ENCODE measurements at regions not wholly inside any gene's neighbourhood (a gene's known extent, or its start where the extent isn't known, plus 50 kb on each side); places are given as distances from the start of the nearest gene placed in this dataset.

DNA sequence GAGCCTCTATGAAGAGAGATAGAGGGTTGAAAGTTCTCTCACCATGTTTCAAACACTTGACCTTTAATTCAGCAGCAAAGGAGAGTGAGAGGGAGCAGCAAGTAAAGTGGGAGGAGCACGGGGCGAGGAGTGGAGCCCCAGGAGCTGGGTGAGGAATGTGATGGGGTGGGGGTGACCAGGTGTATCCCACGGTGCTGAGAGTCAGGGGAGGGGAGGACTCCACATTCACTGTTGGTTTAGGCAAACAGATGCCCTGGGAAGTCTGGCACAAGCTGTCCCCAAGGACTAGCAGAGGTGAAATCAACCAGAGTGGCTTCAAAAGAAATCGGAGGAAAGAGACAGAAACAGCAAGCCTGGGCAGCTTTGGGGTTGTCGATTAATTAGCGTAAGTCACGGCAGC, 101.8 kb upstream of the PITRM1 start:
- Histone ChIP-seq H3K4me1 (ENCODE audit: control insufficient read depth, insufficient read depth, low read length) (no peaks in the 10 kb centered on the region), H3K9ac (ENCODE audit: low read length) (no peak overlapping the region), H3K4me3 (ENCODE audit: low read length) (no peak overlapping the region), H3K27me3 (replicated peaks; ENCODE audit: control insufficient read depth, insufficient read depth, low read length) (peaks cover 27% of the 10 kb centered on the region), H3K36me3 (ENCODE audit: control insufficient read depth, insufficient read depth, low read length, severe bottlenecking) (no peaks in the 10 kb centered on the region), H3K9me3 (ENCODE audit: control insufficient read depth, low read length) (no peaks in the 10 kb centered on the region)
- no peak for DNase-seq (ENCODE audit: low read depth)

DNA sequence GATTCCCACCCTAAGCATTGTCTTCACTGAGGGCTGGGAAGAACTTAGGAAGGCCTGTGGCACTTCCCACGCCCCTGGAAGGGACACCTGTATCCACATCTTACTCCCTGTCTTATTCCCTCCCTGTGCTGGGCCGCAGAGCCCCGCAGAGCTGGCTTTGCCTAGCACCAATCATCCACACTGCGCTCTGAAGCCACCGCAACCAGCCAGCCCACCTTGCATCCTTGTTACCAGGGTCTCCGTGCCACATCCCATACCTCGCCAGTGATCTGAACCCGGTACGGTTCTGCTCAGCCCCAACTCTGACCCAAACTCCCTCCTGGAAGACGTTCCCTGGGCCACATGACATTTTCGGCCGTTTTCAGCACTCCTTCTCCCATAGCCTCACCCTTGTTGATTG, 101.4 kb upstream of the PITRM1 start:
- no peak for DNase-seq (ENCODE audit: low read depth)
- H3K9me3 ChIP-seq (ENCODE audit: control insufficient read depth, low read length): no peaks in the 10 kb centered on the region
- peaks cover 27% of the 10 kb centered on the region for H3K27me3 ChIP-seq (replicated peaks; ENCODE audit: control insufficient read depth, insufficient read depth, low read length)
- no peaks in the 10 kb centered on the region for H3K36me3 ChIP-seq (ENCODE audit: control insufficient read depth, insufficient read depth, low read length, severe bottlenecking)
- no peak overlapping the region for H3K4me3 ChIP-seq (ENCODE audit: low read length)
- no peaks in the 10 kb centered on the region for H3K4me1 ChIP-seq (ENCODE audit: control insufficient read depth, insufficient read depth, low read length)
- no peak overlapping the region for H3K9ac ChIP-seq (ENCODE audit: low read length)

DNA sequence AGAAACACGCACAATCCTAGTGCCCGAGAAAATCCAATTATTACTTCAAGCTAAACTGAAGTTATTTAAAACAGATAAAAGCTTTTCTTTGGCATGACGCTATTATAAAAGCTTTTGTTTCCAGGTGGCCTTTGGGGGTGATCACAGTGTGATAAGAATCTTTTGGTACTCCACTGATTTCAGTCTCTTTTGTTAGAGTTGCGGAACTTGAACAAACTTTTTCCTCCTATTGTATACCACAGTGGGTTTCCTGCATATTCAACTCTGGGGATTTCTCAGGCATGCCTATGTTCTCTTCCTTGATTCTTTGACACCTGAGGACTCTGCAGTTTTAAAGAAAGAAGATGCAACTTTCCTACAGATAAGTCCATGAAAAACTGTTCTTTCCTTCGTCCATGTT, 99.7 kb upstream of the PITRM1 start:
- no peak for DNase-seq (ENCODE audit: low read depth)
- no peaks in the 10 kb centered on the region for H3K4me1 ChIP-seq (ENCODE audit: control insufficient read depth, insufficient read depth, low read length)
- H3K9ac ChIP-seq (ENCODE audit: low read length): no peak overlapping the region
- H3K27me3 ChIP-seq (replicated peaks; ENCODE audit: control insufficient read depth, insufficient read depth, low read length): peaks cover 23% of the 10 kb centered on the region
- H3K9me3 ChIP-seq (ENCODE audit: control insufficient read depth, low read length): no peaks in the 10 kb centered on the region
- no peak overlapping the region for H3K4me3 ChIP-seq (ENCODE audit: low read length)
- no peaks in the 10 kb centered on the region for H3K36me3 ChIP-seq (ENCODE audit: control insufficient read depth, insufficient read depth, low read length, severe bottlenecking)

DNA sequence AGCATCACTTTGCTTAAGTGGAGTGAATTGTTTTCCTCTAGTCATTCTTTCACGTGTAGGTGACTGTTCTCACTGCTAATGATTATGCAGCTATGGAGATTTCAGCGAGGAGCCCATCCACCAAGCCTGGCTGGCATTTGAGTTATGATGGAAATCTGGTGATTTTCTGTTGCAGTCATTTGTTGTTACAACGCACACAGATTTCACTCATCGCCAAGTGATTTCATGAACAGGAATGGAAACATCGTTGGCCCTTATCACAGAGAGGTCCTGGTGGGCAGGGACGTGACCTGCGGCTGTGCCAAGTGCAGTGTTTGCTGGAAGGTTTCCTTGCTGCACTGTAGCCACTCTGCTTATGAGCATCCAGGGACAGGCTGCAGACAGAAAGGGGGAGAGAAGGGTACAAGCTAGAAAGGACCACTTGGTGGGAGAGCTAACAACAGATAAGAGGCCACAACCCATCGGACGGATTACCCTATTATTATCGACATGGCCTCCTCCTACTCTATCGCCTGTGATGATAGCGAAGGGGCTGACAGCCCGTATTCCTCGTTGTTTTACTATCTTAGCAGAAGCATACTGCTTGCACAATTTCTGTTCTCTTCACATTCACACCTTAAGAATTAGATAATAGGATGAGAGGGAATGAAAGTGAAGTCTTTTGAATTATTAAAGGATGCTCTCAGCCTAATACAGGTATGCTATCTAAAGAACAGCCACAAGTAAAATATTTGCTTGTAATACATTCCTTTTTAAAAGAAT, 99.0 kb upstream of the PITRM1 start:
- H3K9ac ChIP-seq (ENCODE audit: low read length): no peak overlapping the region
- no peaks in the 10 kb centered on the region for H3K4me1 ChIP-seq (ENCODE audit: control insufficient read depth, insufficient read depth, low read length)

DNA sequence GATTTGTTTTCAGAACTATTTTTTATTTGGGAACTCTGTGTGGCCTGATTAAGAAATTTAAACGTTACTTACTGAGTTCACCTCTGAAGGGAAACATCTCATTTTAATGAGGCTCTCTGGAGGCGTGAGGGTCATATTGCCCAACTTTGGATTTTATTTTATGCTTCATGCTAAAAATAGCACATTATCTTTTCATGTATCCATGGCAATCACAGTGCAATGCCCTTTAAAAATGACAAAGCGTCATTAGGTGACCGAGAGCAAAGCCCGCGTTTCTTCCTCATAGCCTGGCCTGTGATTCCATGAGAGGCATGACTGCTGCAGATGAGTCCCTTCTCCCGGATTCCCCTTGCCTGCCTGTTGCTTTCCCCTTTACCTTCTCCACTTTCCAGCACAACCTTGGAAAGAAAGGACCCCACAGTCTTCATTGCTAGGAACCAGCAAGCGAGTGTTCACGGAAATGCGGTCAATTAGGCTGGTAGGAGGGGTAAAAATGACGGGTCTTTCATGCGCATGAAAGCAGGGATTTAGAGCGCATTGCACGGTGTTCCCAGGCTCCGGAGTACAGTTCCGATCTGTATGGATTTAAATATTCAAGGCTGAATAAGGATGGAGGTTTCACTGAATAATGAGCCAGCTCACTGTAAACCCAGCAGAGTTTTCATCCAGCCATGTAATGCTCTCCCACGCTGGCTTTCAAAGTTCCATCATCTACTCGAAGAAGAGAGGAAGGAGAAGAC, 98.2 kb upstream of the PITRM1 start:
- DNase-seq (ENCODE audit: low read depth): no peak
- no peak overlapping the region for H3K9ac ChIP-seq (ENCODE audit: low read length)
- peaks cover 17% of the 10 kb centered on the region for H3K27me3 ChIP-seq (replicated peaks; ENCODE audit: control insufficient read depth, insufficient read depth, low read length)
- no peaks in the 10 kb centered on the region for H3K4me1 ChIP-seq (ENCODE audit: control insufficient read depth, insufficient read depth, low read length)
- no peaks in the 10 kb centered on the region for H3K9me3 ChIP-seq (ENCODE audit: control insufficient read depth, low read length)
- H3K36me3 ChIP-seq (ENCODE audit: control insufficient read depth, insufficient read depth, low read length, severe bottlenecking): no peaks in the 10 kb centered on the region
- no peak overlapping the region for H3K4me3 ChIP-seq (ENCODE audit: low read length)

More for the DNA sequence above, 99.0 kb upstream of the PITRM1 start:
- no peak for DNase-seq (ENCODE audit: low read depth)
- H3K27me3 ChIP-seq (replicated peaks; ENCODE audit: control insufficient read depth, insufficient read depth, low read length): peaks cover 17% of the 10 kb centered on the region
- H3K9me3 ChIP-seq (ENCODE audit: control insufficient read depth, low read length): no peaks in the 10 kb centered on the region
- no peak overlapping the region for H3K4me3 ChIP-seq (ENCODE audit: low read length)
- H3K36me3 ChIP-seq (ENCODE audit: control insufficient read depth, insufficient read depth, low read length, severe bottlenecking): no peaks in the 10 kb centered on the region

DNA sequence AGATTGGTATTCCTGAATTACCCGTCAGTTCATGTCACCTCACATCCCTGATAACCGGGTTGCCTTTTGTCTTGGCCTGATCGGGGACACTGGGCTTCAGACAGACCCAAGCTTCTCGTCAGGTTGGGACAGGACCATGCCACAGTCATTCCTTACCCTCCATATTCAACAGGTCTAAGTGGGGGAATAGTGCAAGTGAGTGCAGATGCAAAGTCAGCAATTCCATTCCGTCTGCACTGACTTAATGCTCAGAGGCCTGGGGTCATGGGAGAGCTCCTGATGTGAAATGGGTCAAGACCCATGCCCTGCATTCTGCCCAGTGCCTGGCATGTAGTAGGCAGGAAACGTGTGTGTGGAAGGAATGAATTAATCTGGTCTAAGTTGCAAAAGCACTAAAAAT, 95.4 kb upstream of the PITRM1 start:
- Histone ChIP-seq H3K4me3 (ENCODE audit: low read length) (no peak overlapping the region), H3K9me3 (ENCODE audit: control insufficient read depth, low read length) (no peaks in the 10 kb centered on the region), H3K9ac (ENCODE audit: low read length) (no peak overlapping the region), H3K36me3 (ENCODE audit: control insufficient read depth, insufficient read depth, low read length, severe bottlenecking) (no peaks in the 10 kb centered on the region), H3K4me1 (ENCODE audit: control insufficient read depth, insufficient read depth, low read length) (no peaks in the 10 kb centered on the region), H3K27me3 (replicated peaks; ENCODE audit: control insufficient read depth, insufficient read depth, low read length) (peaks cover 6% of the 10 kb centered on the region)
- DNase-seq (ENCODE audit: low read depth): no peak

DNA sequence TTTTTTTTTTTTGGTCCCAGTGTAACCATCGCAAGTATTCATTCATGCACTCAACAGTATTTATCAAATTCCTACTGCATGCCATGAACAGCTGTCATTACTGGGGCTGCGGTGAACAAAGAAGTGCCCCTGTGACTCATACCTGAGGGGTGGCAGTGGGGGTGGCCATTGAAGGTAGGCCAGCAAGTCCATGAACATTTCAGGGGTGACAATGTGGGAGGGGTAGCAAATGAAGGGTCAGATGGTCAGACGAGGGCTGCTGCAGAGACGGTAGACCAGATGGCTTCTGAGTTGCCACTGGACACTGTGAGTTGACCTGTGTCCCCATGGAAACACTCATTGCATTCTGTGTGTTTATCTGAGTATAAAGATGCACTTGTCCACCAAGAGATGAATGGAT, 92.5 kb upstream of the PITRM1 start:
- H3K27me3 ChIP-seq (replicated peaks; ENCODE audit: control insufficient read depth, insufficient read depth, low read length): peaks cover 9% of the 10 kb centered on the region
- DNase-seq (ENCODE audit: low read depth): no peak

DNA sequence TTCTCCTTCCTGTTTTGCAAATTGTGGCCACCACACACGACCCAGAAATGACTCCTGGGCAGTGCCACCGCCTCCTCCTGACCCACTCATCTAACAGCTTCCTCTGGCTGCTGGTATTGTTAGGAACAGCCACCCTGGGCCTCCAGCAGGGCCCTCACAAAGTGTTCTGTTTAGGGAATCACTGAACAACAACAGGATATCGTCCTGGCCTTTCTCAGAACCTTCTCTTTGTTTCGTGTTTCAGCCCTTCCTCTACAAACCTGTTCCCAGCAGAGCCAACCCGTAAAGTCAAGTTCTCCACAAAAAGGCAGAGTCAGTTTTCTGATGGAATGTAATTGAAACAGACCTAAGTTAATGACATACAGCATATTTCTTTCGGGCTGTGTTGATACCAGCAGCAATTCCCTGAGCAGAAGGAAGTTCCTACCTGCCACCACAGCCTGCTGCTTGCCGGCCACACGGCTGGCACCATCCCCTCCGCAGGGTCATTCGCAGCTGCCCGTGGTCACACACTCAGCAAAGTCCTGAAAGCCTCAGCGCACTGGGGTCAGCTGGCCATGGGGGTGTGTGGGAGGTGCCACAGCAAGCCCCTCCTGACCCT, 91.7 kb upstream of the PITRM1 start:
- H3K4me3 ChIP-seq (ENCODE audit: low read length): no peak overlapping the region
- DNase-seq (ENCODE audit: low read depth): no peak
- H3K9ac ChIP-seq (ENCODE audit: low read length): no peak overlapping the region
- no peaks in the 10 kb centered on the region for H3K36me3 ChIP-seq (ENCODE audit: control insufficient read depth, insufficient read depth, low read length, severe bottlenecking)
- peaks cover 12% of the 10 kb centered on the region for H3K27me3 ChIP-seq (replicated peaks; ENCODE audit: control insufficient read depth, insufficient read depth, low read length)
- H3K4me1 ChIP-seq (ENCODE audit: control insufficient read depth, insufficient read depth, low read length): no peaks in the 10 kb centered on the region
- no peaks in the 10 kb centered on the region for H3K9me3 ChIP-seq (ENCODE audit: control insufficient read depth, low read length)

More for the DNA sequence above, 92.5 kb upstream of the PITRM1 start:
- Histone ChIP-seq H3K9me3 (ENCODE audit: control insufficient read depth, low read length) (no peaks in the 10 kb centered on the region), H3K36me3 (ENCODE audit: control insufficient read depth, insufficient read depth, low read length, severe bottlenecking) (no peaks in the 10 kb centered on the region), H3K4me1 (ENCODE audit: control insufficient read depth, insufficient read depth, low read length) (no peaks in the 10 kb centered on the region), H3K4me3 (ENCODE audit: low read length) (no peak overlapping the region), H3K9ac (ENCODE audit: low read length) (no peak overlapping the region)

DNA sequence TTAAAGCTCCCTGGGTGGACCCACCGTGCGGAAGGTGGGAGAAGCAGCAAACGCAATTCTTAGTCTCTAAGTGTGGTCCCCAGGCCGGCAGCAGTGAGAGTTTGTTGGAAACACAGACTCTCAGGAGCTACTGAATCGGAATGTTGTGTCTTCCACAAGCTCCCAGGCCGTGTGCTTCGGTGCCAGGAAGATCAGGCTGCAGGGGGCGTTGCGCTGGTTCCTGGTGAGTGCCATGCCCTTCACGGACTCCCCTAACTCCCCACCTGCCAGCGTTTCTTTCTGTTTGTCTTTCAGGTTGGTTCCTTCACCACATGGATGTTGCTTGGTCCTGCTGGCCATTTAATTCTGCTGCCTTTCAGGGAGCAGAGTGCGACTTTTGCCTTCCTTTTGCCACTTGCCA, 91.2 kb upstream of the PITRM1 start:
- no peak overlapping the region for H3K4me3 ChIP-seq (ENCODE audit: low read length)
- no peak for DNase-seq (ENCODE audit: low read depth)
- peaks cover 12% of the 10 kb centered on the region for H3K27me3 ChIP-seq (replicated peaks; ENCODE audit: control insufficient read depth, insufficient read depth, low read length)
- H3K36me3 ChIP-seq (ENCODE audit: control insufficient read depth, insufficient read depth, low read length, severe bottlenecking): no peaks in the 10 kb centered on the region
- H3K9ac ChIP-seq (ENCODE audit: low read length): no peak overlapping the region
- no peaks in the 10 kb centered on the region for H3K4me1 ChIP-seq (ENCODE audit: control insufficient read depth, insufficient read depth, low read length)
- H3K9me3 ChIP-seq (ENCODE audit: control insufficient read depth, low read length): no peaks in the 10 kb centered on the region

DNA sequence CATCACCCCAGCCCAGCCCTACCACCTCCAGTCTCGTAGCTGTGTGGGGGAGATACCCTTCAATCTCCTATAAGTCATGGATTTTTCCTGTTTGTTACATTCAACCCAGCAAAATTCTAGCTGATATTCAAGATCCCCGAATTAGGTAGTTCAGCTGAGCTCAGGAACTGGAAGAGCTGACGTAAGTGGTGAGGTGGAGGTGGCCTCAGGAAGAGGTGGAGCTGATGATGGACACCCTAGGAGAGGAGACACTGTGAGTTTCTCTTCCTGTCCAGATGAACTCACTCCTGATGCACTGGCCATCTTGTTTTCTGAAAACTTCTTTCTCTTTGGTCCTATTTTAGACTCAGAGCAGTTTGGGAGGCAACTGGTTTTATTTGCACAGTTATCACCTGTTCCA, 90.5 kb upstream of the PITRM1 start:
- Histone ChIP-seq H3K36me3 (ENCODE audit: control insufficient read depth, insufficient read depth, low read length, severe bottlenecking) (no peaks in the 10 kb centered on the region), H3K4me1 (ENCODE audit: control insufficient read depth, insufficient read depth, low read length) (no peaks in the 10 kb centered on the region), H3K4me3 (ENCODE audit: low read length) (no peak overlapping the region), H3K27me3 (replicated peaks; ENCODE audit: control insufficient read depth, insufficient read depth, low read length) (peaks cover 16% of the 10 kb centered on the region), H3K9ac (ENCODE audit: low read length) (no peak overlapping the region), H3K9me3 (ENCODE audit: control insufficient read depth, low read length) (no peaks in the 10 kb centered on the region)
- no peak for DNase-seq (ENCODE audit: low read depth)

DNA sequence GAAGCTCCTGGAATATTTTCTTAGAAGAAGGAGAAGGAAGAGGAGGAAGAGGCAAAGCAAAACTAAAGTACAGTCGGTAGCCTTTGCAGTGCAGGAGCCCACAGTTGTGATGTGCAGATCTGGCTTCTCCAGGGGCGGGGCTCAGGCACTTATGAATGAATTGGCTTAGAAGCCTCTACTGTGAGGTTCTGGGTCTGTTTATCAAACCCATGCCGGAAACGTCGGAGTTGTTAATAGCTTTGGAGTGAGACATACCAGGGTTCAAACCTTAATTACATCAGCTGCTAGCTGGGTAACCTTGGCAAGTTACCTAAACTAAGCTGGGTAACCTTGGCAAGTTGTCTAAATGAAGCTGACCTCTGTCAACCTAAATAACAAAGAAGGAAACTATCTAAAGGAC, 89.3 kb upstream of the PITRM1 start:
- Histone ChIP-seq H3K4me1 (ENCODE audit: control insufficient read depth, insufficient read depth, low read length) (no peaks in the 10 kb centered on the region), H3K27me3 (replicated peaks; ENCODE audit: control insufficient read depth, insufficient read depth, low read length) (peaks cover 16% of the 10 kb centered on the region), H3K9ac (ENCODE audit: low read length) (no peak overlapping the region), H3K9me3 (ENCODE audit: control insufficient read depth, low read length) (no peaks in the 10 kb centered on the region), H3K36me3 (ENCODE audit: control insufficient read depth, insufficient read depth, low read length, severe bottlenecking) (no peaks in the 10 kb centered on the region), H3K4me3 (ENCODE audit: low read length) (no peak overlapping the region)
- no peak for DNase-seq (ENCODE audit: low read depth)
